ENCODE measurements at regions not wholly inside any gene's neighbourhood (a gene's known extent, or its start where the extent isn't known, plus 50 kb on each side); places are given as distances from the start of the nearest gene placed in this dataset.

GRCh38 chr16:80260906-80261311 lies 279.9 kb upstream of the DYNLRB2 start:
- ChIA-PET POLR2A (no interaction called here), CTCF (interaction anchor here (0.7 to 1.3 kb wide), 5 partner anchors 13 to 255 kb away, joined by 3 to 5 read pairs (median 4); no protein-coding TSS in a partner anchor)
- Histone ChIP-seq H4K20me1 (replicated peaks; ENCODE audit: control insufficient read depth, extremely low read depth, insufficient read depth, low read length) (no peaks in the 10 kb centered on the region), H3K9ac (replicated peaks; ENCODE audit: extremely low read depth, insufficient read depth, low read length) (no peak overlapping the region), H3K36me3 (ENCODE audit: control insufficient read depth in 2 of 2, extremely low read depth in 1 of 2, insufficient read depth in 2 of 2, low read length in 2 of 2) (no peaks in the 10 kb centered on the region), H3K27me3 (ENCODE audit: control insufficient read depth in 2 of 2, insufficient read depth in 2 of 2, low read length in 2 of 2) (no peaks in the 10 kb centered on the region), H3K79me2 (ENCODE audit: control insufficient read depth, insufficient read depth, low read length) (no peaks in the 10 kb centered on the region), H3K27ac (ENCODE audit: insufficient read depth, low read depth, low read length) (no peak overlapping the region), H3K9me1 (replicated peaks; ENCODE audit: control insufficient read depth, extremely low read depth, insufficient read depth, low read length) (no peaks in the 10 kb centered on the region), H3K4me1 (ENCODE audit: control insufficient read depth, extremely low read depth, insufficient read depth, low read length) (peaks cover 3% of the 10 kb centered on the region), H3K4me3 (replicated peaks in 1 of 3; ENCODE audit: insufficient read depth in 1 of 3, low read depth in 1 of 3, low read length in 3 of 3) (no peak overlapping the region), H2AFZ (ENCODE audit: low read depth, low read length) (no peak overlapping the region), H3K4me2 (ENCODE audit: insufficient read depth, low read length) (no peak overlapping the region), H3K9me3 (replicated peaks; ENCODE audit: control insufficient read depth, insufficient read depth, low read length) (no peaks in the 10 kb centered on the region)
- TF ChIP-seq JUN (IDR thresholded peaks at IDR 0.05; ENCODE audit: borderline replicate concordance, insufficient read depth, insufficient read length, low read depth) (no peak), CTCF (IDR thresholded peaks at IDR 0.05; ENCODE audit: extremely low read depth in 1 of 2, insufficient read depth in 1 of 2, low read depth in 1 of 2, low read length in 2 of 2) (no peak), MYC (IDR thresholded peaks at IDR 0.05; ENCODE audit: low read depth, low read length) (no peak), EZH2 (IDR thresholded peaks at IDR 0.05; ENCODE audit: borderline replicate concordance, low read depth, low read length, severe bottlenecking) (no peak), POLR2AphosphoS5 (IDR thresholded peaks at IDR 0.05; ENCODE audit: insufficient read depth, low read depth, low read length) (no peak), POLR2A (IDR thresholded peaks at IDR 0.05; ENCODE audit: low read depth, low read length) (no peak), FOS (IDR thresholded peaks at IDR 0.05; ENCODE audit: borderline replicate concordance, insufficient read depth, low read length) (peak; percentile 30)
- BruUV-seq (replicated peaks) = no TSS peak
- FAIRE-seq (no peak), DNase-seq (ENCODE audit: low read depth, low spot score) (peak; percentile 17)
- intact Hi-C loops (cut with micrococcal nuclease) (no loop called here), dilution Hi-C loops (cut with MboI; ENCODE audit: extremely low pct_ligation_motif_present, low sequenced_read_pairs) (no loop called here)

Data from endothelial cell of umbilical vein (primary cell).